ENCODE measurements at regions not wholly inside any gene's neighbourhood (a gene's known extent, or its start where the extent isn't known, plus 50 kb on each side); places are given as distances from the start of the nearest gene placed in this dataset.
A peak's percentile ranks its signal among the peaks of the same experiment; 100 is the strongest.
"Not testable (repeated sequence)": the region's sequence is repeated elsewhere in the genome, so short reads cannot be mapped to it uniquely, and the experiment has no call there.

DNA sequence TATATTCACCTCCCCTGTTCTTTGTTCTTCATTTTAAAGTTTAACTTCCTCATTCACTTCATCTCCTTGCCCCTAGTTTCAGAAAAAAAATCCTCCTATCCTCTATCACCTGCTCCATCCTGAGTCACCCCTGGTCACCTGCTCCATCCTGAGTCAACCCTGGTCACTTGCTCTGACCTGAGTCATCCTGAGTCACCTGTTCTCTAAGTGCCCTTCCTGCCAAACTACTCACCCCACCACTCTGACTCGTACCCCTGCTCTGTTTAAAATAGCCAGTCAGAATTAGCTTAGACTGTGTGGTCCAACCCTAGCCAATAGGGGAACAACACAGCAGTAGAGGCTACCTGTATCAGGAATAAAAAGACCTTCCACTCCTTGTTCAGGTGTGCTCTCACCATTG, 716.9 kb downstream of the ZBBX start:
- no peak for DNase-seq

DNA sequence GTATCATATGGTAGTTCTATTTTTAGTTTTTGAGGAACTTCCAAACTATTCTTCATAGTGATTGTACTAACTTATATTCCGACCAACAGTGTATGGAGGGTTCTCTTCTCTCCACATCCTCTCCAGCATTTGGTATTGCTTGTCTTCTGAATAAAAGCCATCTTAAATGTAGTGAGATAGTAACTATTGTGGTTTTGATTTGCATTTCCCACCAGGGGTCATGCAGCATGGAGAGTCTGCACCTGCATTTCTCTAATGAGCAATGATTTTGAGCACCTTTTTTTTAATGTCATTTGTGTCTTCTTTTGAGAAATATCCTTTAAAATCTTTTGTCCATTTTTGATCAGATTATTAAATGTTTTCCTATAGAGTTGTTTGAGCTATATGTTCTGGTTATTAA, 718.5 kb downstream of the ZBBX start:
- no peak for DNase-seq

- no peak for DNase-seq
These were observed 719.1 kb downstream of the ZBBX start for GRCh38 chr3:166660962-166661361.

- DNase-seq = no peak
These were observed 742.0 kb downstream of the ZBBX start for GRCh38 chr3:166637984-166638530.

- no peak for DNase-seq
These were observed 745.9 kb downstream of the ZBBX start for GRCh38 chr3:166634091-166634746.

DNA sequence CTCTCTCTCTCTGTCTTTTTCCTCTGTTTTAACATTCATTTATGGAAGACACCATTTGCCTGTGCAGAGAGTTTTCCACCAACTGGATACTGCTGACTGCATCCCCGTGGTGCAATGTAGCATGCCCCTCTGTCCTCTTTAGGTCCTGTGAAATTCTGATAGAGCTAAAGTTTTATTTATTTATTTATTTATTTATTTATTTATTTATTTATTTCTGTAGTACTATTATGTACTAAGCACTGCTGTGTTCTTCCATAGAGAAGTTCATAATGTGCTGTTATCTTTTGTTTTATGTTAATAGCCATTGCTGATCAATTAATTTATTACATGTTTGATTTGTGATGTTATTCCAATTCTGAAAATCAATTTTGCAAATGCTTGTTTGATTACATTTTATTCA, 749.9 kb downstream of the ZBBX start:
- DNase-seq = no peak

- DNase-seq = no peak
These were observed 766.7 kb downstream of the ZBBX start for GRCh38 chr3:166613365-166613764.

DNA sequence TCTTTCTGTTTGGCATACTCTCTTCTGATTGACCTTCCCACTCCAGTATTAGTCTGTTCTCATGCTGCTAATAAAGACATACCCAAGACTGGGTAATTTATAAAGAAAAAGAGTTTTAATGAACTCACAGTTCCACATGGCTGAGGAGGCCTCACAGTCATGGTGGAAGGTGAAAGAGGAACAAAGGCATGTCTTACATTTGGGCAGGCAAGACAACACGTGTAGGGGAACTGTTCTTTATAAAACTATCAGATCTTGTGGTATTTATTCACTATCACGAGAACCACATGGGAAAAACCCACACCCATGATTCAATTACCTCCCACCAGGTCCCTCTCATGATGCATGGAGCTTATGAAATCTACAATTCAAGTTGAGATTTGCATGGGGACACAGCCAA, 767.3 kb downstream of the ZBBX start:
- DNase-seq = not testable (repeated sequence)

GRCh38 chr3:166607933-166608521, 770.8 kb upstream of the BCHE start:
- no peak for DNase-seq

- DNase-seq = no peak
These were observed 769.8 kb upstream of the BCHE start for GRCh38 chr3:166606988-166607387.

GRCh38 chr3:166593776-166594175, 756.6 kb upstream of the BCHE start:
- no peak for DNase-seq

DNA sequence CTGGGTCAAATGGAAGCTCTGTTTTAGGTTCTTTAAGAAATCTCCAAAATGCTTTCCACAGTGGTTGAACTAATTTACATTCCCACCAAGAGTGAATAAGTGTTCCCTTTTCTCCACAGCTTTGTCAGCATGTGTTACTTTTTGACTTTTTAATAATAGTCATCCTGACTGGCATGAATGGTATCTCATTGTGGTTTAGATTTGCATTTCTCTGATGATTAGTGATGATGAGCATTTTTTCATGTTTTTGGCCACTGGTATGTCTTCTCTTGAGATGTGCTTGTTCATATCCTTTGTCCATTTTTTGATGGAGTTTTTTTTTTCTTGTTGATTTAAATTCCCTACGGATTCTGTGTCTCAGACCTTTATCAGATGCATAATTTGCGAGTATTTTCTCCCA, 745.0 kb upstream of the BCHE start:
- DNase-seq = no peak

DNA sequence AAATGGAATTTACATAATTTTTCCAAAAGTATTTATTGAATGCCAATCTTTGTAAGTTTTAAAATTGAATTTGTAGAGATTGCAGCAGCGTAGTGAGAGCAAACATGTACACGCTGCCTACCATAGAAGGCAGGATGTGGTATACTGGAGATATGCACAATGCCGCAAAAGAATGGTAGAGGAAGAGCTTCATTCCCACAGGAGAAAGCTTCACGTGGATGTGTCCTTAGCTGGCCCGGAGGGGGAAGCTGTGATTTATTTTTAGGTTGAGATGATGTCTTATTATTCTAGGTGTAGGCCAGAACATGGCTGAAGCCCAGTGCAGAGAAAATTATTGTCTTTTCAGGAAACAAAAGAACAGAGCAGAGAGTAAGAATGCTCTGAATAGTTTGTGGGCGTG, 743.3 kb upstream of the BCHE start:
- no peak for DNase-seq

DNA sequence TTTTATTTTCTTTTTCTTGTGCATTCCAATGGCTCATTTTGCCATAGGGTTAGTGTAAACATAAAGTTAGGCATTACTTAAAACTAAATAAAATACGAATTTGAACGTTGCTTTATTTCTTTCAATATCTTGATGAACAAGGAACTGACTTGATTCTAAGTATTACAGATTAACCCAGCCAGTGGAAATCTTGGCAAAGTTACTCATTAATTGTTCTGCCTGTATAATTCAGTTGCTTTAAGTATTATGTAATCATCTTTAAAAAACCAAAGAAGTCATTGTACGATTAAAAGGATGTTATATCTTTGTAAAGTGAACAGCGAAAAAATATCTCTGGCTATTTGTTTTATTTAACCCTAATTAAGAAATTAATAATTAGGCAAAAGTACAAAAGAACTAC, 737.9 kb upstream of the BCHE start:
- DNase-seq = peak; percentile 3

DNA sequence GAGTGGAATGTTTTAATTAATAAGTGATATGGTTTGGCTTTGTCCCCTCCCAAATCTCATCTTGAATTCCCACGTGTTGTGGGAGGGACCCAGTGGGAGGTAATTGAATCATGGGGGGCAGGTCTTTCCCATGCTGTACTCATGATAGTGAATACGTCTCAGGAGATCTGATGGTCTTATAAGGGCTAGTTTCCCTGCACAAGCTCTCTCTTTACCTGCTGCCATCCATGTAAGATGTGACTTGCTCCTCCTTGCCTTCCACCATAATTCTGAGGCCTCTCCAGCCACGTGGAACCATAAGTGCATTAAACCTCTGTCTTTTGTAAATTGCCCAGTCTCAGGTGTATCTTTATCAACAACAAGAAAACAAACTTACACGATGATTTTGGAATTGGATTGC, 734.5 kb upstream of the BCHE start:
- not testable (repeated sequence) for DNase-seq

DNA sequence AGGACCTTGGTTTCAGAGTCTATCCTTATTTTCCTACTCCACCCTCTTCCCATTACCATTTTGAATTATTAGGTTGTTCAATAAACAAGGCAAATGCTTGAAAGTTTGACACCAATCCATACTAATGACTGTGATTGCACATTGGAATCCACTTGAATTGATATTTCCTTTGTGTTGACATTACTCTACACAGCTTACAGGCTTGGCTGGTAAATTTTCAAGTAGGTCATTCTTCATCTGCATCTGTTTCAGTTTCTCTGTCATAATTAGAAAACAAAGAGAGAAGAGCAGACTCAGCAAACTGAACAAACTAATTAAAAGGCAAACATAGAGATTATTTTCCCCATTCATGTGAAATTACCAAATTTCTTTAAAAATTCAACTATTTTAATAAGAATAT, 732.9 kb upstream of the BCHE start:
- DNase-seq = no peak

DNA sequence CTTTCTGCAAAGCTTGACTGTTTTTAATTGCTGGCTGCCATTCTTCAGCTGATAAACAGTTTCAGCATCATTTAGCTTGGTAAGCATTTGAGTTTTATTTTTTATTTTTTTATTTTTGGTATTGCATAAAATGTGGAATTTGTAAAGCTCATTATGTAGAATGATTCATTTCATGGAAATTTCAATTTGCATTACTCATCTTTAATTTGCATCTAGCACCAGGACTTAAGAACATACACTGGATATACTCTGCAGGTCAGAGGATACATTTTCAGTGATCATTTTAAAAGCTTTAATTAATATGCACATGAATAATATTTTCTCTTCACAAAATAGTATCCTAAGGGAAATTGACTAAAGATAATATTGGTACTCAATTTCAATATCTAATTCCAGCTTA, 732.4 kb upstream of the BCHE start:
- DNase-seq = no peak

- DNase-seq = no peak
These were observed 723.0 kb upstream of the BCHE start for GRCh38 chr3:166560253-166560652.

DNA sequence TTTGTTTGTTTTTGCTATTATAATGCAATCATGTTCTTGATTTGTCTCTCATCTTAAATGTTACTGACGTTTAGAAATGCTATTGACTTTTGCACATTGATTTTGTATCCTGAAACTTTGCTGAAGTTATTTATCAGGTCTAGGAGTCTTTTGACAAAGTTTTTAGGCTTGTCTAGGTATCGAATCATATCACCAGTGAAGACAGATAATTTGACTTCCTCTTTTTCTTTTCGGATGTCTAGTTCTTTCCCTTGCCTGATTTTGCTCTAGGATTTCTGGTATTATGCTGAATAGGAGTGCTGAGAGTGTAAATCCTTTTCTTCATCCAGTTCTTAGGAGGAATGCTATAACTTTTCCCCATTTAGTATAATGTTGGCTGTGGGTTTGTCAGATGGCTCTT, 719.7 kb upstream of the BCHE start:
- DNase-seq = no peak

- peak; percentile 5 for DNase-seq
These were observed 716.8 kb upstream of the BCHE start for GRCh38 chr3:166554023-166554422.

DNA sequence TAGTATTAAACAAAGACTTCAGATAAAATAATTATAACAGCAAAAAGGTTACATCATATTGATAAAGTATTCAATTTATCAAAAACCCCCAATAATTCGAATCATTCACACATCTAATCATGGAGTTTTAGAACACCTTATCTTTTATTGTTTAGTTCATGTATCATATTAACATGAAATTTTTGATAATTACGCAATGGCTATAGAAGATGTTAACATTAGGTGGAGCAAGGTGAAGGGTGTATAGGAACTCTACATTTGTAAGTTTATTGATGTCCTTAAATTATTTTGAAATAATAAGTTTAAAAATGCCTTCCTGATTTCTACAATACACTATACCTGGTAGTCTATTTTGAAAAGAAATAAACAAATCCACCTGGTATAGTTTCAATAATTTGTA, 696.5 kb upstream of the BCHE start:
- DNase-seq = no peak

DNA sequence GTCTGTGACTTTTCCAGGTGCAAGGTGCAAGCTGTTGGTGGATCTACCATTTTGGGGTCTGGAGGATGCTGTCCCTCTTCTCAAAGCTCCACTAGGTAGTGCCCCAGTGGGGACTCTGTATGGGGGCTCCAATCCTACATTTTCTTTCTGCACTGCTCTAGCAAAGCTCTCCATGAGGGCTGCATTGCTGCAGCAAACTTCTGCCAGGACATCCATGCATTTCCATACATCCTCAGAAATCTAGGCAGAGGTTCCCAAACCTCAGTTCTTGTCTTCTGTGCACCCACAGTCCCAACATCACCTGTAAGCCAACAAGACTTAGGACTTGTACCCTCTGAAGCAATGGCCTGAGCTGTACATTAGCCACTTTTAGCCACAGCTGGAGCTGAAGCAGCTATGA, 694.5 kb upstream of the BCHE start:
- DNase-seq = no peak

- no peak for DNase-seq
These were observed 690.1 kb upstream of the BCHE start for GRCh38 chr3:166527325-166527724.

- no peak for DNase-seq
These were observed 689.7 kb upstream of the BCHE start for GRCh38 chr3:166526881-166527280.
